ENCODE measurements at regions not wholly inside any gene's neighbourhood (a gene's known extent, or its start where the extent isn't known, plus 50 kb on each side); places are given as distances from the start of the nearest gene placed in this dataset.

GRCh38 chr14:51462182-51462581 is 189.5 kb upstream of the FRMD6 start:
- Histone ChIP-seq H3K27ac (ENCODE audit: low read depth, low read length) (no peak overlapping the region), H3K36me3 (ENCODE audit: control insufficient read depth in 1 of 2, insufficient read depth in 2 of 2, low read length in 2 of 2) (no peaks in the 10 kb centered on the region), H4K12ac (ENCODE audit: low read depth, low read length) (no peak overlapping the region), H2AK5ac (ENCODE audit: low read length) (no peak overlapping the region), H3K23ac (ENCODE audit: low read length) (no peak overlapping the region), H3K4me1 (ENCODE audit: control insufficient read depth in 1 of 2, insufficient read depth in 2 of 2, low read length in 2 of 2) (no peaks in the 10 kb centered on the region), H3K9me3 (ENCODE audit: insufficient read depth, low read depth, low read length) (no peaks in the 10 kb centered on the region), H3K79me2 (ENCODE audit: control insufficient read depth, insufficient read depth, low read length, poor library complexity) (no peaks in the 10 kb centered on the region), H3K14ac (ENCODE audit: low read length) (peak overlapping the region; percentile 11), H3K18ac (ENCODE audit: low read length) (no peak overlapping the region), H3K4me2 (ENCODE audit: low read length) (no peak overlapping the region), H2AFZ (ENCODE audit: insufficient read depth, low read length, poor library complexity) (no peak overlapping the region), H3K4me3 (ENCODE audit: low read depth, low read length) (no peak overlapping the region), H4K91ac (ENCODE audit: low read depth, low read length) (no peak overlapping the region), H2BK12ac (ENCODE audit: low read length) (peak overlapping the region; percentile 50), H3K79me1 (ENCODE audit: low read length) (peaks cover 2% of the 10 kb centered on the region), H4K8ac (ENCODE audit: low read depth, low read length) (no peak overlapping the region), H2BK120ac (ENCODE audit: insufficient read depth, low read length, poor library complexity) (no peak overlapping the region), H3K9ac (ENCODE audit: low read length) (no peak overlapping the region), H2BK5ac (ENCODE audit: low read depth, low read length, poor library complexity) (no peak overlapping the region), H3K4ac (ENCODE audit: low read depth, low read length) (no peak overlapping the region), H3K27me3 (ENCODE audit: insufficient read depth, low read length) (no peaks in the 10 kb centered on the region)
- no CpG with 5 or more reads among the region's 3 CpGs for WGBS (ENCODE audit: extremely low coverage, insufficient coverage, insufficient read length)
- no peak for DNase-seq

GRCh38 chr14:51462706-51463105 is 189.0 kb upstream of the FRMD6 start:
- Histone ChIP-seq H2AK5ac (ENCODE audit: low read length) (no peak overlapping the region), H3K14ac (ENCODE audit: low read length) (no peak overlapping the region), H3K36me3 (ENCODE audit: control insufficient read depth in 1 of 2, insufficient read depth in 2 of 2, low read length in 2 of 2) (no peaks in the 10 kb centered on the region), H3K18ac (ENCODE audit: low read length) (no peak overlapping the region), H3K9ac (ENCODE audit: low read length) (no peak overlapping the region), H2AFZ (ENCODE audit: insufficient read depth, low read length, poor library complexity) (no peak overlapping the region), H2BK120ac (ENCODE audit: insufficient read depth, low read length, poor library complexity) (no peak overlapping the region), H4K8ac (ENCODE audit: low read depth, low read length) (no peak overlapping the region), H3K27ac (ENCODE audit: low read depth, low read length) (no peak overlapping the region), H3K23ac (ENCODE audit: low read length) (no peak overlapping the region), H3K4ac (ENCODE audit: low read depth, low read length) (no peak overlapping the region), H3K27me3 (ENCODE audit: insufficient read depth, low read length) (no peaks in the 10 kb centered on the region), H4K91ac (ENCODE audit: low read depth, low read length) (no peak overlapping the region), H3K79me2 (ENCODE audit: control insufficient read depth, insufficient read depth, low read length, poor library complexity) (no peaks in the 10 kb centered on the region), H3K4me3 (ENCODE audit: low read depth, low read length) (no peak overlapping the region), H2BK5ac (ENCODE audit: low read depth, low read length, poor library complexity) (no peak overlapping the region), H4K12ac (ENCODE audit: low read depth, low read length) (no peak overlapping the region), H3K79me1 (ENCODE audit: low read length) (peaks cover 2% of the 10 kb centered on the region), H3K4me2 (ENCODE audit: low read length) (no peak overlapping the region), H2BK12ac (ENCODE audit: low read length) (no peak overlapping the region), H3K9me3 (ENCODE audit: insufficient read depth, low read depth, low read length) (no peaks in the 10 kb centered on the region), H3K4me1 (ENCODE audit: control insufficient read depth in 1 of 2, insufficient read depth in 2 of 2, low read length in 2 of 2) (no peaks in the 10 kb centered on the region)
- DNase-seq, result no peak

DNA sequence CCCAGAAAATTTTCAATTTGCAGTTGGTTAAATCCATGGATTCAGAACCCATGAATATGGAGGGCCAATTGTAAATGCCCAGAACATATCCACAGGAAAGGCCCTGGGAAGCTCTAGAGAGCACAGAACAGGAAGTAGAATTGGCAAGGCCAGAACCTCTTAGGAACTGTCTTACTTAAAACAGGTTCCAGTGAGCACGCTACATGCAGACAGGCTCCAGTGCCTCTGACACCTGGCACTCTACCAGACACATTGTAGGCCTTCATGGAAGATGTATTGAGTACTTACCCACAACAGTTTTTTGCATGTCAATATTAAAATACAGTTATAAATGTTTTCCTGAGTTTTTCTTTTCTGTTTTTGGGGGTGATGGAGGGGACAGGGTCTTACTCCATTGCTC is 188.2 kb upstream of the FRMD6 start:
- Histone ChIP-seq H2AFZ (ENCODE audit: insufficient read depth, low read length, poor library complexity) (no peak overlapping the region), H3K9me3 (ENCODE audit: insufficient read depth, low read depth, low read length) (no peaks in the 10 kb centered on the region), H3K18ac (ENCODE audit: low read length) (no peak overlapping the region), H3K4ac (ENCODE audit: low read depth, low read length) (no peak overlapping the region), H2BK12ac (ENCODE audit: low read length) (no peak overlapping the region), H3K4me2 (ENCODE audit: low read length) (no peak overlapping the region), H4K8ac (ENCODE audit: low read depth, low read length) (no peak overlapping the region), H2BK5ac (ENCODE audit: low read depth, low read length, poor library complexity) (no peak overlapping the region), H3K4me1 (ENCODE audit: control insufficient read depth in 1 of 2, insufficient read depth in 2 of 2, low read length in 2 of 2) (no peaks in the 10 kb centered on the region), H3K14ac (ENCODE audit: low read length) (no peak overlapping the region), H3K9ac (ENCODE audit: low read length) (no peak overlapping the region), H3K27me3 (ENCODE audit: insufficient read depth, low read length) (no peaks in the 10 kb centered on the region), H4K91ac (ENCODE audit: low read depth, low read length) (no peak overlapping the region), H3K36me3 (ENCODE audit: control insufficient read depth in 1 of 2, insufficient read depth in 2 of 2, low read length in 2 of 2) (no peaks in the 10 kb centered on the region), H3K23ac (ENCODE audit: low read length) (no peak overlapping the region), H3K79me2 (ENCODE audit: control insufficient read depth, insufficient read depth, low read length, poor library complexity) (no peaks in the 10 kb centered on the region), H3K79me1 (ENCODE audit: low read length) (peaks cover 2% of the 10 kb centered on the region), H2BK120ac (ENCODE audit: insufficient read depth, low read length, poor library complexity) (no peak overlapping the region), H3K27ac (ENCODE audit: low read depth, low read length) (no peak overlapping the region), H3K4me3 (ENCODE audit: low read depth, low read length) (no peak overlapping the region), H4K12ac (ENCODE audit: low read depth, low read length) (no peak overlapping the region), H2AK5ac (ENCODE audit: low read length) (no peak overlapping the region)
- WGBS (ENCODE audit: extremely low coverage, insufficient coverage, insufficient read length), result no CpG with 5 or more reads among the region's 1 CpG
- no peak for DNase-seq

DNA sequence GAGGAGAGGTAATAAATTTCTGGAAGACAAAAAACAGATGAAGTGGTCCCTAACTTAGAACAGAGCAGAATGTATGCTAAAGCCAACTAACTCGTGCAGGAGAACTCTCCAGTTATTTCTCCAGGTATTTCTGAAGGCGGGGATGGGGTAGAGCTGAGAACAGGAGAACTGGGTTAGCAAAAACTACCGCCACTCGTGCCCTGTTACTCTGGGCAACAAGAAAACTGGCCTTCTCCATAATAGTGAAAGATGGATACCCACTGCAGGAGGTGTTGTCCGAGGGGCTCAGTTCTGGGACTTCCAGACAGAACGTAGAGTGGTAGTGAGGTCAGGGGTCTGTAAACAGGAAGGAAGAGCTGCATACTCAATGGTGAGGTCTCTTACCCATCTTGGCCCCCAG is 187.3 kb upstream of the FRMD6 start:
- H2BK120ac ChIP-seq (ENCODE audit: insufficient read depth, low read length, poor library complexity), result no peak overlapping the region
- no peaks in the 10 kb centered on the region for H3K4me1 ChIP-seq (ENCODE audit: control insufficient read depth in 1 of 2, insufficient read depth in 2 of 2, low read length in 2 of 2)
- no peak overlapping the region for H2AFZ ChIP-seq (ENCODE audit: insufficient read depth, low read length, poor library complexity)
- H3K27ac ChIP-seq (ENCODE audit: low read depth, low read length), result no peak overlapping the region
- H3K14ac ChIP-seq (ENCODE audit: low read length), result no peak overlapping the region
- no peak overlapping the region for H4K8ac ChIP-seq (ENCODE audit: low read depth, low read length)
- no peaks in the 10 kb centered on the region for H3K27me3 ChIP-seq (ENCODE audit: insufficient read depth, low read length)
- no peak for DNase-seq
- H3K9ac ChIP-seq (ENCODE audit: low read length), result no peak overlapping the region
- no peak overlapping the region for H4K12ac ChIP-seq (ENCODE audit: low read depth, low read length)
- no peak overlapping the region for H2BK5ac ChIP-seq (ENCODE audit: low read depth, low read length, poor library complexity)
- H3K23ac ChIP-seq (ENCODE audit: low read length), result no peak overlapping the region
- no peaks in the 10 kb centered on the region for H3K9me3 ChIP-seq (ENCODE audit: insufficient read depth, low read depth, low read length)
- no peak overlapping the region for H3K18ac ChIP-seq (ENCODE audit: low read length)
- peaks cover 2% of the 10 kb centered on the region for H3K79me1 ChIP-seq (ENCODE audit: low read length)
- no peak overlapping the region for H3K4me3 ChIP-seq (ENCODE audit: low read depth, low read length)
- no peak overlapping the region for H2BK12ac ChIP-seq (ENCODE audit: low read length)
- no peaks in the 10 kb centered on the region for H3K79me2 ChIP-seq (ENCODE audit: control insufficient read depth, insufficient read depth, low read length, poor library complexity)
- H3K36me3 ChIP-seq (ENCODE audit: control insufficient read depth in 1 of 2, insufficient read depth in 2 of 2, low read length in 2 of 2), result no peaks in the 10 kb centered on the region
- H4K91ac ChIP-seq (ENCODE audit: low read depth, low read length), result no peak overlapping the region
- no peak overlapping the region for H3K4ac ChIP-seq (ENCODE audit: low read depth, low read length)
- no peak overlapping the region for H2AK5ac ChIP-seq (ENCODE audit: low read length)
- WGBS (ENCODE audit: extremely low coverage, insufficient coverage, insufficient read length), result no CpG with 5 or more reads among the region's 6 CpGs
- no peak overlapping the region for H3K4me2 ChIP-seq (ENCODE audit: low read length)

Measured in trophoblast cell (in vitro differentiated cells and primary cell).